ENCODE measurements at regions not wholly inside any gene's neighbourhood (a gene's known extent, or its start where the extent isn't known, plus 50 kb on each side); places are given as distances from the start of the nearest gene placed in this dataset.

DNA sequence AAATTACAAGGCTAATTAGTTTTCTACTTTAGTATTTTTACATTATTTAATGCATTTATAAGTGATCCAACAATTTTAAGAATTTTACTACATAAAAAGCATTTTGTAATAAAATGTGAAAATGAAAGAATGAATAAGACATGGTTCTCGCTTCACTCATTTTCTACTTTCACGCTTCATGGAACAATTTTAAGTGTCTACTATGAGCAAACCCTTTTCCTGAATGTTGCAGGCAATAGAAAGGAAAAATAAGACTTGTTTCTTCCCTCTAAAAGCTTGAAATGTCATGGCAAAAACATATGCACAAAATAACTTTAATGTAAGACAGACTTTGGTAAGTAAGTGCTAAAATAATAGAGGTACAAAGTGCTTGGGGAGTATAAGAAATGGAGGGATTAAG is 205.7 kb upstream of the HMGA2 start:
- TF ChIP-seq CTCF (IDR thresholded peaks at IDR 0.05; ENCODE audit: insufficient read depth, low read depth, low read length) = no peak
- no peak overlapping the region for H3K4me3 ChIP-seq (ENCODE audit: low read depth, low read length)
- no peak for DNase-seq (ENCODE audit: low read depth)

GRCh38 chr12:65619018-65619417 is 205.3 kb upstream of the HMGA2 start:
- no peak overlapping the region for H3K4me3 ChIP-seq (ENCODE audit: low read depth, low read length)
- DNase-seq (ENCODE audit: low read depth) = no peak
- no peak for TF ChIP-seq CTCF (IDR thresholded peaks at IDR 0.05; ENCODE audit: insufficient read depth, low read depth, low read length)

GRCh38 chr12:65620046-65620445 is 204.2 kb upstream of the HMGA2 start:
- DNase-seq (ENCODE audit: low read depth) = peak; percentile 60
- TF ChIP-seq CTCF (IDR thresholded peaks at IDR 0.05; ENCODE audit: insufficient read depth, low read depth, low read length) = no peak

DNA sequence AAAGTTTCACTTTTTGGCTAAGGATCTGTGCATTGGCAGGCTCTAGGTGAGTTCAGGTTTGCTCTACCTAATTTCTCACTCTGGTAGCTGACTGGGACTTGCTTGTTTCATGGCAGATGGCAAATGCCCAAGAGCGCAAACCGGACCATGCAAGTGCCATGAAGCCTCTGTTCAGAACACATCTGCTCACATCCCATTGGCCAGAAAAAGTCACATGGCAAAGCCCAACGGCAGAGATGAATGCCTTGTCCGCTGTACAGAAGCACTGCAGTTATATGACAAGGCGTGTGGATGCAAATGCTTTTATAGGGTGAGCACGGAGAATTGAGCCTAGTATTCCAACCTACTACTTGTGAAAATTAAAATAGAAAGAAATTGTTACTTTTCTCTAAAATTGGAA is 202.2 kb upstream of the HMGA2 start:
- no peak overlapping the region for H3K4me3 ChIP-seq (ENCODE audit: low read depth, low read length)
- TF ChIP-seq CTCF (IDR thresholded peaks at IDR 0.05; ENCODE audit: insufficient read depth, low read depth, low read length) = no peak
- no peak for DNase-seq (ENCODE audit: low read depth)

More at GRCh38 chr12:65620046-65620445, 204.2 kb upstream of the HMGA2 start:
- H3K4me3 ChIP-seq (ENCODE audit: low read depth, low read length) = no peak overlapping the region

GRCh38 chr12:65623507-65623906 is 200.8 kb upstream of the HMGA2 start:
- H3K4me3 ChIP-seq (ENCODE audit: low read depth, low read length) = no peak overlapping the region
- no peak for DNase-seq (ENCODE audit: low read depth)
- no peak for TF ChIP-seq CTCF (IDR thresholded peaks at IDR 0.05; ENCODE audit: insufficient read depth, low read depth, low read length)

- no peak for TF ChIP-seq CTCF (IDR thresholded peaks at IDR 0.05; ENCODE audit: insufficient read depth, low read depth, low read length)
- H3K4me3 ChIP-seq (ENCODE audit: low read depth, low read length) = no peak overlapping the region
- no peak for DNase-seq (ENCODE audit: low read depth)
Observed at GRCh38 chr12:65624554-65625086, 199.7 kb upstream of the HMGA2 start.

- no peak for TF ChIP-seq CTCF (IDR thresholded peaks at IDR 0.05; ENCODE audit: insufficient read depth, low read depth, low read length)
- no peak overlapping the region for H3K4me3 ChIP-seq (ENCODE audit: low read depth, low read length)
- DNase-seq (ENCODE audit: low read depth) = no peak
Observed at GRCh38 chr12:65628061-65628460, 196.2 kb upstream of the HMGA2 start.
